Upper lobe of left lung (tissue), 6 donors: ENCODE measurements at regions not wholly inside any gene's neighbourhood (a gene's known extent, or its start where the extent isn't known, plus 50 kb on each side); places are given as distances from the start of the nearest gene placed in this dataset.
A peak's percentile ranks its signal among the peaks of the same experiment; 100 is the strongest.

Experiments used
- ATAC-seq, 2 donors: fragments of 200-7000 bp; cut with Tn5 transposase; one replicate each; pipeline ENCODE4 v1.9.1; 2022; ENCODE audit warnings: mild to moderate bottlenecking in 2 of 2, moderate library complexity in 2 of 2; ENCODE audit not compliant: low FRiP score in 2 of 2
- DNase-seq, 2 donors: peaks; one replicate each; pipeline ENCODE4 v3.0.0-alpha.2; 2019 to 2020
- H3K27ac ChIP-seq, 4 donors: fragments of 200-600 bp; sonication (generic); one replicate each; pipeline ENCODE4 v1.5.1; 2016 to 2019
- H3K27me3 ChIP-seq, 4 donors: fragments of 200-600 bp; sonication (generic); one replicate each; pipeline ENCODE4 v1.5.1; 2017 to 2019
- H3K36me3 ChIP-seq, 4 donors: fragments of 200-600 bp; sonication (generic); one replicate each; pipeline ENCODE4 v1.5.1; 2016 to 2019
- H3K4me1 ChIP-seq, 4 donors: fragments of 200-600 bp; sonication (generic); one replicate each; pipeline ENCODE4 v1.5.1; 2018 to 2019
- H3K4me3 ChIP-seq, 4 donors: fragments of 200-600 bp; sonication (generic); one replicate each; pipeline ENCODE4 v1.5.1; 2017 to 2019; ENCODE audit warnings: mild to moderate bottlenecking in 2 of 4, moderate library complexity in 1 of 4
- H3K9me3 ChIP-seq, 4 donors: fragments of 200-600 bp; sonication (generic); one replicate each; pipeline ENCODE4 v1.5.1; 2018 to 2019
- CTCF ChIP-seq, 6 experiments: fragments of 450-650 bp in 4 of 6; fragments of 200-600 bp in 2 of 6; sonication (generic) in 2 of 6; IDR thresholded peaks; one replicate each; pipeline ENCODE4 v1.5.1; 2016 to 2019; ENCODE audit warnings: antibody characterized with exemption in 6 of 6
- EP300 ChIP-seq, 4 donors: sonication (generic); formaldehyde crosslinking; IDR thresholded peaks; one replicate each; pipeline ENCODE4 v1.5.1; 2017; ENCODE audit warnings: antibody characterized with exemption in 4 of 4, control low read depth in 2 of 4
- POLR2A ChIP-seq, 4 donors: fragments of 450-650 bp; IDR thresholded peaks; one replicate each; pipeline ENCODE4 v1.5.1; 2016 to 2017; ENCODE audit warnings: antibody characterized with exemption in 4 of 4, mild to moderate bottlenecking in 2 of 4
- POLR2AphosphoS5 ChIP-seq, 2 donors: sonication (generic); formaldehyde crosslinking; IDR thresholded peaks; one replicate each; pipeline ENCODE4 v1.5.1; 2017; ENCODE audit warnings: antibody characterized with exemption in 2 of 2
- WGBS, 2 donors: methylation state at CpG; one replicate each; pipeline ENCODE4 v1.1.5; 2017 to 2018; 5-methylcytosine and 5-hydroxymethylcytosine counted together
- donor health status: DM: no; HTN: no; CAD: no; lungs with moderate emphysema.
- donor health status: DM: no; HTN: yes; CAD: no; lungs with severe emphysema.

- Histone ChIP-seq H3K4me3 (no peak overlapping the region), H3K27ac (no peak overlapping the region), H3K4me1 (no peaks in the 10 kb centered on the region), H3K36me3 (no peaks in the 10 kb centered on the region), H3K27me3 (no peaks in the 10 kb centered on the region), H3K9me3 (no peaks in the 10 kb centered on the region)
- WGBS, 2 donors = 57 to 66% methylated on average over 5 of the region's 5 CpGs
- ATAC-seq = no peak
- DNase-seq = no peak
- TF ChIP-seq CTCF (IDR thresholded peaks at IDR 0.05) (no peak), POLR2A (IDR thresholded peaks at IDR 0.05) (no peak), EP300 (IDR thresholded peaks at IDR 0.05) (no peak), POLR2AphosphoS5 (IDR thresholded peaks at IDR 0.05) (no peak)
Measured at GRCh38 chr18:28789502-28789901, 612.6 kb upstream of the CDH2 start.

GRCh38 chr18:28786926-28787325 lies 610.0 kb upstream of the CDH2 start:
- Histone ChIP-seq H3K27me3 (no peaks in the 10 kb centered on the region), H3K27ac (no peak overlapping the region), H3K36me3 (no peaks in the 10 kb centered on the region), H3K4me3 (no peak overlapping the region), H3K4me1 (no peaks in the 10 kb centered on the region), H3K9me3 (no peaks in the 10 kb centered on the region)
- ATAC-seq = no peak
- no peak for TF ChIP-seq CTCF (IDR thresholded peaks at IDR 0.05)
- no peak for TF ChIP-seq POLR2AphosphoS5 (IDR thresholded peaks at IDR 0.05)
- TF ChIP-seq POLR2A (IDR thresholded peaks at IDR 0.05) = no peak
- TF ChIP-seq EP300 (IDR thresholded peaks at IDR 0.05) = no peak
- no peak for DNase-seq
- WGBS, 2 donors = 53 to 60% methylated on average over 3 of the region's 3 CpGs

DNA sequence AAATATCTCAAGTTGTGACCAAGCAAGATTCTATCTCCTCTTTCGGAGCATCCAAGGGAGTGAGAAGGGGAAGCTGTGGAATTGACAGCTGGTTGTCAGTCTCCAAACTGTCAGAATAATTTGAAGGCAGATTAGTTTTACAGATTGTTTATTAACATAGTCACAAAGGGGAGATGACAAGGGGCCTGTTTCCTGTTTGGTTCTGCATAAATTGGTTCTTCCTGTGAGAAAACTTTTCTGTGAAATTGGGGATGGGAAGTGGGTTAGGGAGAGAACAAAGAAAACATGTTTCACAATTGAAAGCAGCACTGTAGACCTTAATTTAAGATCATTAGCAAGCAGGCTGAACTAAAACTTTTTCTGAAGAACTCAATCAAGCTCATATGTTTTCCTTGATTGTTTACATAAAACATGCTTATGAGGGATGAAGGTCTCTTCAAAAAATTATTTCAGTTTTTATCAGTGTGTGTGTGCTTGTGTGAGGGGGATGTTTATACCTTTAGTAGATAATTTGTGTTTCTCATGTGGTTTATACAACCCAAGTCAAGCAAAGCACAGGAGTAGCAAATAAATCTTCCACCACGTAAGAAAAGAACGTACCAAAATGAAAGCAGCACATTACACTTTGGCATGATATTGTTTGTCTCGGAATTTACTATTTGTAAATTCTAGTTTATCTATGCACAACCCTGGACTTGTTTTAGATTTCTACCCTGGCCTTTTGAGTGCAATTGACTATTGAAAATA lies 604.9 kb upstream of the CDH2 start:
- WGBS, 2 donors = 32 to 42% methylated on average over 4 of the region's 4 CpGs
- Histone ChIP-seq H3K27me3 (no peaks in the 10 kb centered on the region), H3K9me3 (no peaks in the 10 kb centered on the region), H3K36me3 (no peaks in the 10 kb centered on the region), H3K4me3 (no peak overlapping the region), H3K27ac (no peak overlapping the region), H3K4me1 (no peaks in the 10 kb centered on the region)
- ATAC-seq (no peak), DNase-seq (no peak)
- TF ChIP-seq CTCF (IDR thresholded peaks at IDR 0.05) (no peak), EP300 (IDR thresholded peaks at IDR 0.05) (no peak), POLR2AphosphoS5 (IDR thresholded peaks at IDR 0.05) (no peak), POLR2A (IDR thresholded peaks at IDR 0.05) (no peak)

DNA sequence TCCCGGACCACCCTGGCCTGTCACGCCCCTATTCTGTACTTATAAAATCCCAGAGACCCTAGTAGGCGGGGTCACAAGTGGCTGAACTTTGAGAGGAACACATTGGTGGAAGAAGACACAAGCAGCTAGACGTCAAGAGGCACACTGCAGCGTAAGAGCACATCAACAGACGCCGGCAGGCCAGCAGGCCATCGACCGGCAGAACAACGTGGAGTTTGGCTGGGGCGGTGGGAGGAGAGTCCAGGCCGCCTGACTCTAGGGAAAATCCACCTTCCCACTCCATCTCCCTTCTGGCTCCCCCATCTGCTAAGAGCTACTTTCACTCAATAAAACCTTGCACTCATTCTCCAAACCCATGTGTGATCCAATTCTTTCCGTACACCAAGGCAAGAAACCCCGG lies 601.8 kb upstream of the CDH2 start:
- ATAC-seq = no peak
- no peaks in the 10 kb centered on the region for H3K4me1 ChIP-seq
- no peak overlapping the region for H3K27ac ChIP-seq
- H3K9me3 ChIP-seq = no peaks in the 10 kb centered on the region
- peak in 1 of 2 donors; percentile 14 for DNase-seq
- WGBS, 2 donors = 91 to 95% methylated on average over 14 of the region's 14 CpGs
- TF ChIP-seq POLR2AphosphoS5 (IDR thresholded peaks at IDR 0.05) (no peak), CTCF (IDR thresholded peaks at IDR 0.05) (no peak), POLR2A (IDR thresholded peaks at IDR 0.05) (no peak), EP300 (IDR thresholded peaks at IDR 0.05) (no peak)
- H3K36me3 ChIP-seq = no peaks in the 10 kb centered on the region
- no peaks in the 10 kb centered on the region for H3K27me3 ChIP-seq
- no peak overlapping the region for H3K4me3 ChIP-seq

- Histone ChIP-seq H3K27me3 (no peaks in the 10 kb centered on the region), H3K9me3 (no peaks in the 10 kb centered on the region), H3K4me3 (no peak overlapping the region), H3K36me3 (no peaks in the 10 kb centered on the region), H3K4me1 (no peaks in the 10 kb centered on the region), H3K27ac (no peak overlapping the region)
- WGBS, 2 donors = 82 to 86% methylated on average over 1 of the region's 1 CpG
- ATAC-seq (no peak), DNase-seq (no peak)
- TF ChIP-seq POLR2AphosphoS5 (IDR thresholded peaks at IDR 0.05) = no peak
Measured at GRCh38 chr18:28777756-28778155, 600.8 kb upstream of the CDH2 start.
